HG02870 (cell line): ENCODE measurements at regions not wholly inside any gene's neighbourhood (a gene's known extent, or its start where the extent isn't known, plus 50 kb on each side); places are given as distances from the start of the nearest gene placed in this dataset.

Experiments
- ATAC-seq: cut with Tn5 transposase; IDR thresholded peaks from one replicate; pipeline ENCODE4 v1.9.1; 2021; ENCODE audit warnings: mild to moderate bottlenecking, moderate library complexity; ENCODE audit not compliant: unreplicated experiment

- no peak for ATAC-seq
These were observed 241.2 kb upstream of the GSE1 start for GRCh38 chr16:85371948-85372347.

- ATAC-seq = no peak
These were observed 240.3 kb upstream of the GSE1 start for GRCh38 chr16:85372627-85373372.

- ATAC-seq = no peak
These were observed 239.2 kb upstream of the GSE1 start for GRCh38 chr16:85373741-85374570.

GRCh38 chr16:85374571-85374872 lies 238.6 kb upstream of the GSE1 start:
- no peak for ATAC-seq

- ATAC-seq = no peak
These were observed 237.8 kb upstream of the GSE1 start for GRCh38 chr16:85375282-85375681.

- no peak for ATAC-seq
These were observed 236.6 kb upstream of the GSE1 start for GRCh38 chr16:85376292-85377095.

- ATAC-seq = no peak
These were observed 235.6 kb upstream of the GSE1 start for GRCh38 chr16:85377388-85378144.

- no peak for ATAC-seq
These were observed 234.7 kb upstream of the GSE1 start for GRCh38 chr16:85378145-85379040.

GRCh38 chr16:85379041-85380001 lies 233.8 kb upstream of the GSE1 start:
- no peak for ATAC-seq

GRCh38 chr16:85380002-85380395 lies 233.1 kb upstream of the GSE1 start:
- no peak for ATAC-seq

- ATAC-seq = no peak
These were observed 232.0 kb upstream of the GSE1 start for GRCh38 chr16:85380905-85381737.

GRCh38 chr16:85381738-85382592 lies 231.2 kb upstream of the GSE1 start:
- no peak for ATAC-seq

- ATAC-seq = no peak
These were observed 230.4 kb upstream of the GSE1 start for GRCh38 chr16:85382717-85383118.

GRCh38 chr16:85383836-85384832 lies 229.0 kb upstream of the GSE1 start:
- ATAC-seq = no peak

GRCh38 chr16:85384833-85385462 lies 228.2 kb upstream of the GSE1 start:
- ATAC-seq = no peak
